HCT116 (cell line): ENCODE measurements at regions not wholly inside any gene's neighbourhood (a gene's known extent, or its start where the extent isn't known, plus 50 kb on each side); places are given as distances from the start of the nearest gene placed in this dataset.

Experiments
- ATAC-seq: fragments of 200-7000 bp; cut with Tn5 transposase; 2 replicates; pipeline ENCODE4 v1.9.1; 2020; ENCODE audit warnings: mild to moderate bottlenecking, moderate library complexity
- BruUV-seq: library from RNA; stranded (reverse); fragments of 400-500 nt; replicated peaks from 2 replicates; lab custom pipeline; 2021; lab: Mats Ljungman, UMichigan
- CTCF ChIA-PET: fragments of 300-600 bp; sonication (Branson Sonifier 250); formaldehyde crosslinking; loops from one replicate; lab custom pipeline; 2021; ENCODE audit warnings: antibody characterized with exemption; lab: Charles Lee
- POLR2A ChIA-PET: fragments of 300-600, 350-600 bp; sonication (Branson Sonifier 250); formaldehyde crosslinking; loops from one replicate; lab custom pipeline; 2021; ENCODE audit warnings: antibody characterized with exemption; lab: Charles Lee
- RAD21 ChIA-PET, 2 experiments: fragments of 300-600 bp; sonication (Branson Sonifier 250); formaldehyde crosslinking; loops; one replicate each; lab custom pipeline; 2023; ENCODE audit warnings: low total read pairs in 2 of 2; ENCODE audit not compliant: uncharacterized antibody in 2 of 2, unreplicated experiment in 2 of 2, low non-redundant PET in 1 of 2; lab: Charles Lee
- DNase-seq: peaks from one replicate; pipeline ENCODE4 v3.0.0-alpha.2; 2010; ENCODE audit warnings: low read depth, low spot score
- H2AFZ ChIP-seq: fragments of 200-600 bp; shearing (Covaris generic), sonication (generic); 2 replicates; pipeline ENCODE4 v1.6.1; 2017; ENCODE audit warnings: low read depth, mixed run types, mixed read lengths, antibody characterized with exemption, low read length; ENCODE audit not compliant: poor library complexity, severe bottlenecking
- H3K27ac ChIP-seq: 2 replicates; pipeline ENCODE4 v1.5.1; 2012; ENCODE audit warnings: low read depth, low read length
- H3K27me3 ChIP-seq: fragments of 200-600 bp; sonication (generic); 2 replicates; pipeline ENCODE4 v1.6.1; 2016; ENCODE audit warnings: mixed run types, low read length, mixed read lengths; ENCODE audit not compliant: insufficient read depth
- H3K36me3 ChIP-seq, 2 experiments: fragments of 200-500 bp in 1 of 2; fragments of 200-600 bp in 1 of 2; sonication (Bioruptor generic) in 1 of 2; sonication (generic) in 1 of 2; 2 replicates each; pipeline versions ENCODE4 v1.5.1 to v1.6.1; 2014 to 2016; ENCODE audit warnings: low read length in 2 of 2, inconsistent platforms in 1 of 2, mixed read lengths in 1 of 2, mixed run types in 1 of 2; ENCODE audit not compliant: insufficient read depth in 2 of 2, control insufficient read depth in 1 of 2
- H3K4me1 ChIP-seq, 2 experiments: fragments of 200-600 bp in 1 of 2; sonication (generic) in 1 of 2; 2 replicates each; pipeline versions ENCODE4 v1.5.1 to v1.6.1; 2012 to 2017; ENCODE audit warnings: low read length in 2 of 2, inconsistent platforms in 1 of 2, mild to moderate bottlenecking in 1 of 2, mixed read lengths in 1 of 2, mixed run types in 1 of 2, moderate library complexity in 1 of 2; ENCODE audit not compliant: insufficient read depth in 2 of 2, control insufficient read depth in 1 of 2
- H3K4me2 ChIP-seq: fragments of 200-600 bp; sonication (generic); 2 replicates; pipeline ENCODE4 v1.6.1; 2017; ENCODE audit warnings: mixed run types, low read length, mixed read lengths
- H3K4me3 ChIP-seq, 2 experiments: fragments of 200-600 bp in 1 of 2; sonication (generic) in 1 of 2; replicated peaks in 1 of 2; 2 replicates each; pipeline ENCODE4 v1.5.1; 2011 to 2016; ENCODE audit warnings: low read length in 2 of 2, control low read depth in 1 of 2, low read depth in 1 of 2, mild to moderate bottlenecking in 1 of 2, mixed read lengths in 1 of 2, mixed run types in 1 of 2
- H3K79me2 ChIP-seq: fragments of 200-600 bp; sonication (generic); 2 replicates; pipeline ENCODE4 v1.6.1; 2017; ENCODE audit warnings: mild to moderate bottlenecking, mixed run types, low read length, moderate library complexity, mixed read lengths; ENCODE audit not compliant: insufficient read depth
- H3K9ac ChIP-seq: fragments of 200-600 bp; sonication (generic); 2 replicates; pipeline ENCODE4 v1.6.1; 2016; ENCODE audit warnings: low read length, mixed read lengths
- H3K9me2 ChIP-seq: fragments of 200-600 bp; sonication (generic), shearing (Covaris generic); 2 replicates; pipeline ENCODE4 v1.6.1; 2017; ENCODE audit warnings: mixed run types, mild to moderate bottlenecking, moderate library complexity; ENCODE audit not compliant: insufficient read depth
- H3K9me3 ChIP-seq, 2 experiments: fragments of 200-500 bp in 1 of 2; fragments of 200-600 bp in 1 of 2; sonication (Bioruptor generic) in 1 of 2; sonication (generic) in 1 of 2; 2 replicates each; pipeline ENCODE4 v1.6.1; 2014 to 2017; ENCODE audit warnings: low read length in 2 of 2, mixed read lengths in 2 of 2, inconsistent platforms in 1 of 2, low read depth in 1 of 2, mild to moderate bottlenecking in 1 of 2, mixed run types in 1 of 2, moderate library complexity in 1 of 2; ENCODE audit not compliant: control insufficient read depth in 1 of 2, insufficient read depth in 1 of 2
- H4K20me1 ChIP-seq: fragments of 200-600 bp; sonication (generic), shearing (Covaris generic); 2 replicates; pipeline ENCODE4 v1.6.1; 2017; ENCODE audit warnings: mixed run types, mild to moderate bottlenecking, moderate library complexity; ENCODE audit not compliant: insufficient read depth
- CBX3 ChIP-seq: IDR thresholded peaks from 2 replicates; pipeline ENCODE4 v1.6.1; 2012; ENCODE audit warnings: low read depth
- CEBPB ChIP-seq: IDR thresholded peaks from 2 replicates; pipeline ENCODE4 v1.6.1; 2012; ENCODE audit warnings: low read depth
- EGR1 ChIP-seq: IDR thresholded peaks from 2 replicates; pipeline ENCODE4 v1.6.1; 2012; ENCODE audit warnings: low read depth
- EZH2phosphoT487 ChIP-seq: fragments of 200-600 bp; IDR thresholded peaks from 2 replicates; pipeline ENCODE4 v1.6.1; 2018; ENCODE audit warnings: antibody characterized with exemption, borderline replicate concordance
- FOSL1 ChIP-seq: IDR thresholded peaks from 2 replicates; pipeline ENCODE4 v1.6.1; 2012; ENCODE audit warnings: low read depth
- POLR2AphosphoS5 ChIP-seq: IDR thresholded peaks from 2 replicates; pipeline ENCODE4 v1.6.1; 2011; ENCODE audit warnings: mild to moderate bottlenecking, low read depth, low read length, moderate library complexity
- SP1 ChIP-seq: IDR thresholded peaks from 2 replicates; pipeline ENCODE4 v1.6.1; 2012; ENCODE audit warnings: low read depth
- TCF7L2 ChIP-seq: IDR thresholded peaks from 2 replicates; pipeline ENCODE4 v1.7.0; 2011; ENCODE audit warnings: borderline replicate concordance, inconsistent platforms; ENCODE audit not compliant: insufficient read depth, insufficient read length; ENCODE audit errors: extremely low read depth
- YY1 ChIP-seq: IDR thresholded peaks from 2 replicates; pipeline ENCODE4 v1.6.1; 2011; ENCODE audit warnings: low read length, low read depth, moderate library complexity, mild to moderate bottlenecking; ENCODE audit not compliant: insufficient replicate concordance; ENCODE audit errors: extremely low read depth
- ZBTB33 ChIP-seq: IDR thresholded peaks from 2 replicates; pipeline ENCODE4 v1.6.1; 2011; ENCODE audit warnings: mild to moderate bottlenecking, low read length, moderate library complexity; ENCODE audit not compliant: insufficient replicate concordance; ENCODE audit errors: extremely low read depth
- intact Hi-C: fragments of 100-400 bp; cut with micrococcal nuclease; formaldehyde crosslinking; loops from 2 replicates; pipeline ENCODE4 v1.10.0; 2022
- TF ChIP-seq, protein P1 (sequence below): IDR thresholded peaks from 2 replicates; pipeline ENCODE4 v1.6.1; 2012; ENCODE audit warnings: low read depth

DNA sequence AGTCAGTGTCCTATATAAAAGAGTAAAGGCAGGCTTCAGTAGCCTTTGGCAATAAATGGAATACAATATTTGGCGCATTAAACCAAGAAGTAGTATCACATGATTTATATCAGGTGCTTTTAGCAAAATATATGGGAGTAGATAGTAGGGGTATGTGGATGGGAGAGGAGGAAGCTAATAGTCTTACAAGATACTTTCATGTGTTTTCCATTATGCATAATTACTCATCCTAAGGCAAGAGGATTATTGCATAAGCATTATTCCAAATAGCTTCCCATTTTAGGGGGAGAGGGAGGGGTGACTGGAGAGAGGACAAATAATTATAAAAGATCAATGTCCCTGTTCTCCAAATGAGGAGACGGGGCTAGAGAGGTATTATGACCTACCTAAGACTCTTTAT lies 104.3 kb downstream of the DUSP6 start:
- H3K9ac ChIP-seq = no peak overlapping the region
- intact Hi-C loops = no loop called here
- POLR2A ChIA-PET = no interaction called here
- H3K27ac ChIP-seq = no peak overlapping the region
- no peaks in the 10 kb centered on the region for H3K79me2 ChIP-seq
- H3K9me3 ChIP-seq = no peaks in the 10 kb centered on the region
- DNase-seq = no peak
- TF ChIP-seq FOSL1 (no peak), SP1 (no peak), ZBTB33 (no peak), EZH2phosphoT487 (no peak), CBX3 (no peak), CEBPB (no peak), EGR1 (no peak), POLR2AphosphoS5 (no peak), YY1 (no peak), TCF7L2 (no peak)
- TF ChIP-seq, protein P1, sequence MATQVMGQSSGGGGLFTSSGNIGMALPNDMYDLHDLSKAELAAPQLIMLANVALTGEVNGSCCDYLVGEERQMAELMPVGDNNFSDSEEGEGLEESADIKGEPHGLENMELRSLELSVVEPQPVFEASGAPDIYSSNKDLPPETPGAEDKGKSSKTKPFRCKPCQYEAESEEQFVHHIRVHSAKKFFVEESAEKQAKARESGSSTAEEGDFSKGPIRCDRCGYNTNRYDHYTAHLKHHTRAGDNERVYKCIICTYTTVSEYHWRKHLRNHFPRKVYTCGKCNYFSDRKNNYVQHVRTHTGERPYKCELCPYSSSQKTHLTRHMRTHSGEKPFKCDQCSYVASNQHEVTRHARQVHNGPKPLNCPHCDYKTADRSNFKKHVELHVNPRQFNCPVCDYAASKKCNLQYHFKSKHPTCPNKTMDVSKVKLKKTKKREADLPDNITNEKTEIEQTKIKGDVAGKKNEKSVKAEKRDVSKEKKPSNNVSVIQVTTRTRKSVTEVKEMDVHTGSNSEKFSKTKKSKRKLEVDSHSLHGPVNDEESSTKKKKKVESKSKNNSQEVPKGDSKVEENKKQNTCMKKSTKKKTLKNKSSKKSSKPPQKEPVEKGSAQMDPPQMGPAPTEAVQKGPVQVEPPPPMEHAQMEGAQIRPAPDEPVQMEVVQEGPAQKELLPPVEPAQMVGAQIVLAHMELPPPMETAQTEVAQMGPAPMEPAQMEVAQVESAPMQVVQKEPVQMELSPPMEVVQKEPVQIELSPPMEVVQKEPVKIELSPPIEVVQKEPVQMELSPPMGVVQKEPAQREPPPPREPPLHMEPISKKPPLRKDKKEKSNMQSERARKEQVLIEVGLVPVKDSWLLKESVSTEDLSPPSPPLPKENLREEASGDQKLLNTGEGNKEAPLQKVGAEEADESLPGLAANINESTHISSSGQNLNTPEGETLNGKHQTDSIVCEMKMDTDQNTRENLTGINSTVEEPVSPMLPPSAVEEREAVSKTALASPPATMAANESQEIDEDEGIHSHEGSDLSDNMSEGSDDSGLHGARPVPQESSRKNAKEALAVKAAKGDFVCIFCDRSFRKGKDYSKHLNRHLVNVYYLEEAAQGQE = no peak
- BruUV-seq = no TSS peak
- H3K4me1 ChIP-seq = peaks cover 3 to 9% of the 10 kb centered on the region in 2 experiments; a peak in 2 of 4 replicates
- CTCF ChIA-PET = no interaction called here
- no peaks in the 10 kb centered on the region for H3K9me2 ChIP-seq
- no peak for ATAC-seq
- H3K27me3 ChIP-seq = no peaks in the 10 kb centered on the region
- H3K36me3 ChIP-seq = no peaks in the 10 kb centered on the region
- no peaks in the 10 kb centered on the region for H4K20me1 ChIP-seq
- H3K4me2 ChIP-seq = no peak overlapping the region
- no peak overlapping the region for H3K4me3 ChIP-seq
- RAD21 ChIA-PET = no interaction called here
- H2AFZ ChIP-seq = no peak overlapping the region
